ENCODE measurements at regions not wholly inside any gene's neighbourhood (a gene's known extent, or its start where the extent isn't known, plus 50 kb on each side); places are given as distances from the start of the nearest gene placed in this dataset.

DNA sequence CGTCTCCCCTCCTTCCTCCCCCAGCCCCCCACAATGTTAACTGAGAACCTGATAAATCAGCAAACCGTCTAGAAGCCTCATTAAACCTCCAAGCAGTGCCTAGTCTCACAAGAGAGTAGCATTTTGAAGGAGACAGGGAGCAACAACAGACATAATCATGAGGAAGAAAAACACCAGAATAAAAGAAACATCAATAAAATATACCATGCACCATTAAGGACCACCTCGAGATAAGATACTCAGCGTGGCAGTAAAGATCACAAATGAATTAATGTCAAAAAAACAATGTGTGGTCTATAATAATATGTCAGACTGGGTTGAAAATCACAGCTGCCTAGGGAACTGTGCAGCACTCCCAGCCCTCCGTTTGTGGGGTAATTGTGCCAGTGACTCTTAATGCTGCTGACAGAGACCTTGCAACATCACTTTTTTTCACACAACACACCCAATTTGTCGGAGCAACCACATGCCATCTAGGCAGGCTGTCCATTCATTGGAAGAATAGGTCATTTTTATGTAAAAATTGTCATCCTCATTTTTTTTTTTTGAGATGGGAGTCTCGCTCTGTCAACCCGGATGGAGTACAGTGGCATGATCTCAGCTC lies 450.8 kb upstream of the WWC1 start:
- no peaks in the 10 kb centered on the region for H3K9me3 ChIP-seq
- no peaks in the 10 kb centered on the region for H3K36me3 ChIP-seq
- no peaks in the 10 kb centered on the region for H3K27me3 ChIP-seq
- no peak overlapping the region for H3K27ac ChIP-seq
- DNase-seq (ENCODE audit: low spot score): no peak
- H3K4me3 ChIP-seq: no peak overlapping the region
- TF ChIP-seq, protein P1, sequence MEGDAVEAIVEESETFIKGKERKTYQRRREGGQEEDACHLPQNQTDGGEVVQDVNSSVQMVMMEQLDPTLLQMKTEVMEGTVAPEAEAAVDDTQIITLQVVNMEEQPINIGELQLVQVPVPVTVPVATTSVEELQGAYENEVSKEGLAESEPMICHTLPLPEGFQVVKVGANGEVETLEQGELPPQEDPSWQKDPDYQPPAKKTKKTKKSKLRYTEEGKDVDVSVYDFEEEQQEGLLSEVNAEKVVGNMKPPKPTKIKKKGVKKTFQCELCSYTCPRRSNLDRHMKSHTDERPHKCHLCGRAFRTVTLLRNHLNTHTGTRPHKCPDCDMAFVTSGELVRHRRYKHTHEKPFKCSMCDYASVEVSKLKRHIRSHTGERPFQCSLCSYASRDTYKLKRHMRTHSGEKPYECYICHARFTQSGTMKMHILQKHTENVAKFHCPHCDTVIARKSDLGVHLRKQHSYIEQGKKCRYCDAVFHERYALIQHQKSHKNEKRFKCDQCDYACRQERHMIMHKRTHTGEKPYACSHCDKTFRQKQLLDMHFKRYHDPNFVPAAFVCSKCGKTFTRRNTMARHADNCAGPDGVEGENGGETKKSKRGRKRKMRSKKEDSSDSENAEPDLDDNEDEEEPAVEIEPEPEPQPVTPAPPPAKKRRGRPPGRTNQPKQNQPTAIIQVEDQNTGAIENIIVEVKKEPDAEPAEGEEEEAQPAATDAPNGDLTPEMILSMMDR (IDR thresholded peaks at IDR 0.05): no peak
- no peaks in the 10 kb centered on the region for H3K4me1 ChIP-seq

GRCh38 chr5:167843881-167844572 lies 447.4 kb upstream of the WWC1 start:
- no peak overlapping the region for H3K4me3 ChIP-seq

GRCh38 chr5:167845952-167846351 lies 445.5 kb upstream of the WWC1 start:
- H3K4me3 ChIP-seq: no peak overlapping the region
- no peaks in the 10 kb centered on the region for H3K27me3 ChIP-seq
- H3K27ac ChIP-seq: no peak overlapping the region
- no peak for DNase-seq (ENCODE audit: low spot score)
- no peaks in the 10 kb centered on the region for H3K9me3 ChIP-seq
- no peaks in the 10 kb centered on the region for H3K4me1 ChIP-seq
- no peaks in the 10 kb centered on the region for H3K36me3 ChIP-seq
- TF ChIP-seq, protein P1 (IDR thresholded peaks at IDR 0.05): no peak

More at GRCh38 chr5:167843881-167844572, 447.4 kb upstream of the WWC1 start:
- TF ChIP-seq, protein P1 (IDR thresholded peaks at IDR 0.05): no peak
- Histone ChIP-seq H3K4me1 (no peaks in the 10 kb centered on the region), H3K9me3 (no peaks in the 10 kb centered on the region), H3K27ac (no peak overlapping the region), H3K27me3 (no peaks in the 10 kb centered on the region), H3K36me3 (no peaks in the 10 kb centered on the region)
- DNase-seq (ENCODE audit: low spot score): no peak

DNA sequence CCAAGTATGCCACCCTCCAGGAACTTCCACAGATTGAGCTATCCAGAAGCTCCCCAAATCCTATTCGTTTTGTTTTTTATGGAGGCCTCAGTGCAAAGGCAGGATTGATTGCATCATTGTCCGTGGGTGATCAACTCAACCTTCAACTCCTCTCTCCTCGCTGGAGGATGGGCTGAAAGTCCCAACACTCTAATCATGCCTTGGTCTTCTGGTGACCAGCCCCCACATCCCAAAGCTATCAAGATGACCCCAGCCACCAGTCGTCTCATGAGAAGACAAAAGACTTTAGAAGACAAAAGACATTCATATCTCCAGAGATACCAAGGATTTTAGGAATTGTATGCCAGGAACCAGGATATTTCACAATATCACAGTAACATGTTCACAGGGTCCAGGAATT lies 441.6 kb upstream of the WWC1 start:
- no peaks in the 10 kb centered on the region for H3K36me3 ChIP-seq
- DNase-seq (ENCODE audit: low spot score): no peak
- TF ChIP-seq, protein P1 (IDR thresholded peaks at IDR 0.05): no peak
- no peaks in the 10 kb centered on the region for H3K27me3 ChIP-seq
- no peak overlapping the region for H3K27ac ChIP-seq
- H3K4me3 ChIP-seq: no peak overlapping the region
- H3K9me3 ChIP-seq: no peaks in the 10 kb centered on the region
- no peaks in the 10 kb centered on the region for H3K4me1 ChIP-seq

- H3K4me3 ChIP-seq: no peak overlapping the region
Observed at GRCh38 chr5:167850911-167851310, 440.5 kb upstream of the WWC1 start.

More at GRCh38 chr5:167850911-167851310, 440.5 kb upstream of the WWC1 start:
- no peak overlapping the region for H3K27ac ChIP-seq
- TF ChIP-seq, protein P1 (IDR thresholded peaks at IDR 0.05): no peak
- H3K9me3 ChIP-seq: no peaks in the 10 kb centered on the region
- no peaks in the 10 kb centered on the region for H3K36me3 ChIP-seq
- DNase-seq (ENCODE audit: low spot score): no peak
- no peaks in the 10 kb centered on the region for H3K27me3 ChIP-seq
- no peaks in the 10 kb centered on the region for H3K4me1 ChIP-seq
